Spleen (tissue), 11 donors: ENCODE measurements at regions not wholly inside any gene's neighbourhood (a gene's known extent, or its start where the extent isn't known, plus 50 kb on each side); places are given as distances from the start of the nearest gene placed in this dataset.

Source experiments
- DNase-seq: peaks from one replicate; pipeline ENCODE4 v3.0.0-alpha.2; 2020
- H3K27ac ChIP-seq, 8 donors: fragments of 200-600 bp; sonication (generic) in 7 of 8; 1 replicate in 4 of 8; 2 replicates in 4 of 8; pipeline versions ENCODE4 v1.5.0 to v1.8.0; 2016 to 2021; ENCODE audit warnings: inconsistent platforms in 4 of 8, mild to moderate bottlenecking in 4 of 8, moderate library complexity in 1 of 8
- H3K27me3 ChIP-seq, 7 donors: fragments of 200-600 bp; sonication (generic) in 6 of 7; replicated peaks in 1 of 7; 1 replicate in 4 of 7; 2 replicates in 3 of 7; pipeline versions ENCODE4 v1.5.0 to v1.8.0; 2016 to 2021; ENCODE audit warnings: inconsistent platforms in 3 of 7, mild to moderate bottlenecking in 1 of 7
- H3K36me3 ChIP-seq, 6 donors: fragments of 200-600 bp; sonication (generic) in 5 of 6; 1 replicate in 4 of 6; 2 replicates in 2 of 6; pipeline versions ENCODE4 v1.5.0 to v1.8.0; 2016 to 2021; ENCODE audit warnings: inconsistent platforms in 2 of 6
- H3K4me1 ChIP-seq, 6 donors: fragments of 200-600 bp; sonication (generic) in 5 of 6; 1 replicate in 3 of 6; 2 replicates in 3 of 6; pipeline versions ENCODE4 v1.5.0 to v1.8.0; 2016 to 2021; ENCODE audit warnings: inconsistent platforms in 3 of 6
- H3K4me3 ChIP-seq, 8 donors: fragments of 200-600 bp; sonication (generic) in 7 of 8; 1 replicate in 4 of 8; 2 replicates in 4 of 8; pipeline versions ENCODE4 v1.5.0 to v1.8.0; 2016 to 2021; ENCODE audit warnings: inconsistent platforms in 4 of 8, mild to moderate bottlenecking in 4 of 8, moderate library complexity in 2 of 8
- H3K9me3 ChIP-seq, 8 donors: fragments of 200-600 bp; sonication (generic) in 7 of 8; 1 replicate in 4 of 8; 2 replicates in 4 of 8; pipeline versions ENCODE4 v1.5.0 to v1.8.0; 2016 to 2021; ENCODE audit warnings: inconsistent platforms in 4 of 8
- POLR2A ChIP-seq, 3 donors: fragments of 450-650 bp; IDR thresholded peaks; one replicate each; pipeline ENCODE4 v1.5.1; 2017; ENCODE audit warnings: antibody characterized with exemption in 3 of 3, mild to moderate bottlenecking in 1 of 3
- POLR2AphosphoS5 ChIP-seq, 3 donors: sonication (generic); formaldehyde crosslinking; IDR thresholded peaks; one replicate each; pipeline ENCODE4 v1.5.1; 2017; ENCODE audit warnings: antibody characterized with exemption in 3 of 3
- WGBS, 5 donors: extraction: QIAGEN DNeasy Blood & Tissue Kit in 3 of 5; methylation state at CpG; one replicate each; pipeline versions ENCODE4 v1.1.5 to v1.1.7; 2013 to 2018; 5-methylcytosine and 5-hydroxymethylcytosine counted together
- intact Hi-C: fragments of 100-400 bp; cut with DNase I; formaldehyde crosslinking; loops from one replicate; pipeline ENCODE4 v1.15.0; 2023; ENCODE audit warnings: low total_unique reads
- TF ChIP-seq, protein P1 (sequence below), 11 experiments: fragments of 200-600 bp in 7 of 11; fragments of 450-650 bp in 4 of 11; sonication (generic) in 4 of 11; IDR thresholded peaks in 8 of 11; conservative IDR thresholded peaks in 3 of 11; 1 replicate in 7 of 11; 2 replicates in 4 of 11; pipeline versions ENCODE4 v1.4.0 to v1.8.0; 2016 to 2021; ENCODE audit warnings: antibody characterized with exemption in 11 of 11, inconsistent platforms in 4 of 11, mild to moderate bottlenecking in 1 of 11
- donor health status: healthy with polysubstance abuse.
- donor health status: DM: no; HTN: no; CAD: no; lungs with moderate emphysema.
- donor health status: DM: no; HTN: no; CAD: no.
- donor health status: Bipolar disorder and iron deficiency.
- donor health status: healthy.
- donor health status: DM: no; HTN: no; CAD: no.
- donor health status: DM: yes; HTN: yes; CAD: no.

DNA sequence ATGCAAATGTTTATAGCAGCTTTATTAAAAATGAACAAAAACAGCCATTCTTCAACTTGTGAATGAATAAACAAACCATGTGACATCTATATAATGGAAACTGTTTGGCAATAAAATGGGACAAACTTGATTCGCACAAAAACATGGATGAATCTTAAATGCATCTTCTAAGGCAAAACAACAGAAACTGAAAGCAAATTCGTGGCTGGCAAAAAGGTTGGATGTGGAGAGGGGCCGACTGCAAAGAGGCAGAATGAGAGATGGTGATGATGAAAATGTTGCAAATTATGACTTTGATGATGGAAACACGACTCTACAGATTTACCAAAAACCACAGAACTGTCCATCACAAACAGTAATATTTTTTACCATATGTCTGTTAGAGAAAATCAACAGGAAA is 327.0 kb upstream of the NR5A2 start:
- H3K27ac ChIP-seq, result no peak overlapping the region
- no peaks in the 10 kb centered on the region for H3K4me1 ChIP-seq
- intact Hi-C loops, result no loop called here
- WGBS, 5 donors, result 67 to 85% (median 75%) methylated on average over 4 of the region's 4 CpGs
- TF ChIP-seq, protein P1, sequence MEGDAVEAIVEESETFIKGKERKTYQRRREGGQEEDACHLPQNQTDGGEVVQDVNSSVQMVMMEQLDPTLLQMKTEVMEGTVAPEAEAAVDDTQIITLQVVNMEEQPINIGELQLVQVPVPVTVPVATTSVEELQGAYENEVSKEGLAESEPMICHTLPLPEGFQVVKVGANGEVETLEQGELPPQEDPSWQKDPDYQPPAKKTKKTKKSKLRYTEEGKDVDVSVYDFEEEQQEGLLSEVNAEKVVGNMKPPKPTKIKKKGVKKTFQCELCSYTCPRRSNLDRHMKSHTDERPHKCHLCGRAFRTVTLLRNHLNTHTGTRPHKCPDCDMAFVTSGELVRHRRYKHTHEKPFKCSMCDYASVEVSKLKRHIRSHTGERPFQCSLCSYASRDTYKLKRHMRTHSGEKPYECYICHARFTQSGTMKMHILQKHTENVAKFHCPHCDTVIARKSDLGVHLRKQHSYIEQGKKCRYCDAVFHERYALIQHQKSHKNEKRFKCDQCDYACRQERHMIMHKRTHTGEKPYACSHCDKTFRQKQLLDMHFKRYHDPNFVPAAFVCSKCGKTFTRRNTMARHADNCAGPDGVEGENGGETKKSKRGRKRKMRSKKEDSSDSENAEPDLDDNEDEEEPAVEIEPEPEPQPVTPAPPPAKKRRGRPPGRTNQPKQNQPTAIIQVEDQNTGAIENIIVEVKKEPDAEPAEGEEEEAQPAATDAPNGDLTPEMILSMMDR (IDR thresholded peaks at IDR 0.05 in 8 of 11, conservative IDR thresholded peaks at IDR 0.05 in 3 of 11), result no peak
- TF ChIP-seq POLR2A (IDR thresholded peaks at IDR 0.05) (no peak), POLR2AphosphoS5 (IDR thresholded peaks at IDR 0.05) (no peak)
- no peak overlapping the region for H3K4me3 ChIP-seq
- no peaks in the 10 kb centered on the region for H3K27me3 ChIP-seq
- H3K36me3 ChIP-seq, result no peaks in the 10 kb centered on the region
- DNase-seq, result no peak
- H3K9me3 ChIP-seq, result no peaks in the 10 kb centered on the region

DNA sequence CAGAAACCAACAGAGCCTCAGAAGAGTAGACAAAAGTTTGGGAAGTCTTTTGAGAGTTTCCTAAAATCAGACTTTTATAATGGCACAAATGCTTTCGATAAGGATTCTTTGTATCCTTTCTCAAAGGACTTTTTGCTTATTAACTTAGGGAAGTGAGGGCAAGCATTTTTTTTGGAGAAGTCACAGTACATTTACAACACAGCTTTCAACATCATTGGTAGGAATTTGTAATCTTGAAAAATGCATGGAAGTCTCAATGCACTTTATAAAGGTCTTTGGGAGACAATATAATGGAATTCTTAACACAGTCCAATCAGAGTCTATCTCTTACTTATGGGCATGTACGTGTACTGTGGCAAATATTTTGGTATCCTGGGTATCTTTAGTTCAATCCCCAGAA is 325.8 kb upstream of the NR5A2 start:
- H3K27ac ChIP-seq, result no peak overlapping the region
- no peak for DNase-seq
- no peaks in the 10 kb centered on the region for H3K36me3 ChIP-seq
- H3K27me3 ChIP-seq, result peaks cover 0 to 4% (median 0%) of the 10 kb centered on the region in 7 donors
- H3K4me1 ChIP-seq, result no peaks in the 10 kb centered on the region
- intact Hi-C loops, result no loop called here
- TF ChIP-seq POLR2AphosphoS5 (IDR thresholded peaks at IDR 0.05), result no peak
- TF ChIP-seq, protein P1 (IDR thresholded peaks at IDR 0.05 in 8 of 11, conservative IDR thresholded peaks at IDR 0.05 in 3 of 11), result no peak
- TF ChIP-seq POLR2A (IDR thresholded peaks at IDR 0.05), result no peak
- H3K9me3 ChIP-seq, result no peaks in the 10 kb centered on the region
- 80 to 92% (median 83%) methylated on average over 2 of the region's 2 CpGs for WGBS, 5 donors
- no peak overlapping the region for H3K4me3 ChIP-seq

DNA sequence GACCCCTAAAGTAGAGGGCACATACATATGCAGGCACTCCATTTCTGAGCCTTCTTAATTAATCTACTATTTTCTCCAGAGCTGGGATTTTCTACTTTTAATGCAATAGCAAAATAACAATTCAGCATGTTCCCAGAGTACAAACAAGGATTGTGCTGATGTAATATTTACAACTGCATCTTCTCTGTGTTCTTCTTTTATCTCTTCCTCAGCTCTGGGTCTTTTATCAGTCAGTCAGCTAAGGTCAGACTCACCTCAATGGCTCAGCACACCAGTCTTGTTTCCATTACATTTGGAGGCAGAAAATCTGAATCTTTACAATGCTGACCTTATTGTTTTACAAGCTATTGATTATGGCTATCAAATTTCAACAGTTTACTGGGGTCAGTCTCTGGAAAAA is 323.3 kb upstream of the NR5A2 start:
- H3K27me3 ChIP-seq, result peaks cover 0 to 4% (median 0%) of the 10 kb centered on the region in 7 donors
- intact Hi-C loops, result no loop called here
- TF ChIP-seq POLR2AphosphoS5 (IDR thresholded peaks at IDR 0.05) (no peak), POLR2A (IDR thresholded peaks at IDR 0.05) (no peak)
- TF ChIP-seq, protein P1 (IDR thresholded peaks at IDR 0.05 in 8 of 11, conservative IDR thresholded peaks at IDR 0.05 in 3 of 11), result no peak

DNA sequence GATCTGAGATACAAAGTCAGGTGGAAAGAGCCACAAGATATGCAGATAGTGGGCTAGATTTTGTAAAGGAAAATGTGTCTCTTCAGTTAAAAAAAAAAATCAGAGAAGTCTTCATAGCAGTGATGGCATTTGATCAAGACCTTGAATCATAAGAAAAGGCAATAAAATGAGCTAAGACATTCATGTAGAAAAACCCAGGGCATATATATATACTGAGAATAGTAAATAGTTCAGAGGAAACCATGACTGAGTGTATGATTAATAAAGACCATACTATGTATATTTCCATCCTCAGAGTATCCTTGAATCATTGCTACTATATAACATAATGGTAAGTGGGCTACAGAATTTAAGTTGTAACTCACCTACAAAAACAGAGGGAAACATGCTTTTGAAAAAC is 321.7 kb upstream of the NR5A2 start:
- DNase-seq, result no peak
- Histone ChIP-seq H3K4me3 (no peak overlapping the region), H3K27ac (no peak overlapping the region), H3K9me3 (peaks cover 0 to 13% (median 9%) of the 10 kb centered on the region in 8 donors), H3K27me3 (peaks cover 0 to 4% (median 0%) of the 10 kb centered on the region in 7 donors), H3K4me1 (no peaks in the 10 kb centered on the region), H3K36me3 (no peaks in the 10 kb centered on the region)
- intact Hi-C loops, result no loop called here
- TF ChIP-seq POLR2A (IDR thresholded peaks at IDR 0.05) (no peak), POLR2AphosphoS5 (IDR thresholded peaks at IDR 0.05) (no peak)
- TF ChIP-seq, protein P1 (IDR thresholded peaks at IDR 0.05 in 8 of 11, conservative IDR thresholded peaks at IDR 0.05 in 3 of 11), result no peak

More for the DNA sequence above, 323.3 kb upstream of the NR5A2 start:
- no peak overlapping the region for H3K4me3 ChIP-seq
- H3K36me3 ChIP-seq, result no peaks in the 10 kb centered on the region
- no peak for DNase-seq
- no peak overlapping the region for H3K27ac ChIP-seq
- no peaks in the 10 kb centered on the region for H3K4me1 ChIP-seq
- no peaks in the 10 kb centered on the region for H3K9me3 ChIP-seq
